Activated CD4-positive, alpha-beta T cell treated with anti-CD3 and anti-CD28 coated beads, Interleukin-2, amount 10 ng/mL, durations not matched to agents 24 days and 14 days (primary cell): ENCODE measurements at regions not wholly inside any gene's neighbourhood (a gene's known extent, or its start where the extent isn't known, plus 50 kb on each side); places are given as distances from the start of the nearest gene placed in this dataset.

Experiments used
- DNase-seq: peaks from one replicate; pipeline ENCODE4 v3.0.0; 2022
- H3K27ac Mint-ChIP-seq: one replicate; pipeline ENCODE4 v1.8.0; 2022; ENCODE audit warnings: mild to moderate bottlenecking, mixed read lengths
- H3K27me3 Mint-ChIP-seq: one replicate; pipeline ENCODE4 v1.8.0; 2022; ENCODE audit warnings: mixed read lengths
- H3K36me3 Mint-ChIP-seq: one replicate; pipeline ENCODE4 v1.8.0; 2022; ENCODE audit warnings: low read depth, mild to moderate bottlenecking, mixed read lengths
- H3K4me1 Mint-ChIP-seq: one replicate; pipeline ENCODE4 v1.8.0; 2021; ENCODE audit warnings: mixed read lengths
- H3K4me3 Mint-ChIP-seq: one replicate; pipeline ENCODE4 v1.8.0; 2022; ENCODE audit warnings: mild to moderate bottlenecking, moderate library complexity, mixed read lengths
- H3K9me3 Mint-ChIP-seq: one replicate; pipeline ENCODE4 v1.8.0; 2021; ENCODE audit warnings: mixed read lengths
- intact Hi-C: fragments of 100-400 bp; cut with micrococcal nuclease; formaldehyde crosslinking; loops from one replicate; pipeline ENCODE4 v1.15.1; 2023

- intact Hi-C loops = no loop called here
- Mint-ChIP-seq H3K36me3 (no peaks in the 10 kb centered on the region), H3K9me3 (no peaks in the 10 kb centered on the region), H3K4me3 (no peak overlapping the region), H3K27me3 (peaks cover 12% of the 10 kb centered on the region), H3K27ac (no peak overlapping the region), H3K4me1 (no peaks in the 10 kb centered on the region)
- no peak for DNase-seq
Observed at GRCh38 chr1:199867601-199868000, 159.9 kb upstream of the NR5A2 start.

- no peaks in the 10 kb centered on the region for H3K36me3 Mint-ChIP-seq
- H3K4me1 Mint-ChIP-seq = no peaks in the 10 kb centered on the region
- H3K27ac Mint-ChIP-seq = no peak overlapping the region
- H3K9me3 Mint-ChIP-seq = no peaks in the 10 kb centered on the region
- intact Hi-C loops = no loop called here
- H3K27me3 Mint-ChIP-seq = peaks cover 14% of the 10 kb centered on the region
- no peak for DNase-seq
- H3K4me3 Mint-ChIP-seq = no peak overlapping the region
Observed at GRCh38 chr1:199868777-199869176, 158.7 kb upstream of the NR5A2 start.

GRCh38 chr1:199875337-199875736, 152.2 kb upstream of the NR5A2 start:
- DNase-seq = no peak
- no peak overlapping the region for H3K27ac Mint-ChIP-seq
- no peak overlapping the region for H3K4me3 Mint-ChIP-seq
- H3K4me1 Mint-ChIP-seq = no peaks in the 10 kb centered on the region
- peaks cover 3% of the 10 kb centered on the region for H3K27me3 Mint-ChIP-seq
- H3K9me3 Mint-ChIP-seq = no peaks in the 10 kb centered on the region
- no peaks in the 10 kb centered on the region for H3K36me3 Mint-ChIP-seq
- intact Hi-C loops = no loop called here

DNA sequence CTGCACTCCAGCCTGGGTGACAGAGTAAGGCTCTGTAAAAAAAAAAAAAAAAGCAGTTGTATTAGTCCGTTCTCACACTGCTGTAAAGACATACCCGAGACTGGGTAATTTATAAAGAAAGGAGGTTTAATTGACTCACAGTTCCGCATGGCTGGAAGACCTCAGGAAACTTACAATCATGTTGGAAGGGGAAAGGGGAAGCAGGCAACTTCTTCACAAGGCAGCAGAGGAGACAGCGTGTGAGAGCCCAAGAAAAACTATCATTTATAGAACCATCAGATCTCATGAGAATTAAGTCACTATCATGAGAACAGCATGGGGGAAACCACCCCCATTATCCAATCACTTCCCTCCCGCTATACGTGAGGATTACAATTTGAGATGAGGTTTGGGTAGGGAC, 151.7 kb upstream of the NR5A2 start:
- no peaks in the 10 kb centered on the region for H3K36me3 Mint-ChIP-seq
- DNase-seq = no peak
- no peak overlapping the region for H3K4me3 Mint-ChIP-seq
- intact Hi-C loops = no loop called here
- no peaks in the 10 kb centered on the region for H3K4me1 Mint-ChIP-seq
- H3K27me3 Mint-ChIP-seq = peaks cover 3% of the 10 kb centered on the region
- no peaks in the 10 kb centered on the region for H3K9me3 Mint-ChIP-seq
- no peak overlapping the region for H3K27ac Mint-ChIP-seq

- H3K27ac Mint-ChIP-seq = no peak overlapping the region
- peaks cover 3% of the 10 kb centered on the region for H3K9me3 Mint-ChIP-seq
- intact Hi-C loops = no loop called here
- no peaks in the 10 kb centered on the region for H3K36me3 Mint-ChIP-seq
- DNase-seq = no peak
- H3K27me3 Mint-ChIP-seq = peaks cover 3% of the 10 kb centered on the region
- H3K4me1 Mint-ChIP-seq = no peaks in the 10 kb centered on the region
- H3K4me3 Mint-ChIP-seq = no peak overlapping the region
Observed at GRCh38 chr1:199877526-199878384, 149.8 kb upstream of the NR5A2 start.

DNA sequence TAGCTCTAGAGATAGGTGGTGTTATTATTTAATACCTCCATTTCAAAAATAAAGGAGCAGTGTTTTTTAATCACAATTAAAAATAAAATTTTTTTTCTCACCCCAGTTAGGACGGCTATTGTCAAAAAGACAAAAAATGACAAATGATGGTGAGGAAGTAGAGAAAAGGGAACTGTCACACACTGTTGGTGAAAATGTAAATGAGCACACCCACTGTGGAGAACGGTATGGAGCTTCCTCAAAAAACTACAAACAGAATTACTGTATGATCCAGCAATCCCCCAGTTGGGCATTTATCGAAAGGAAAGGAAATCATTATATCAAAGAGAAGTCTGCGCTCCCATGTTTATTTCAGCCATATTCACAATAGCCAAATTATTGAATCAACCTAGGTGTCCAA, 148.7 kb upstream of the NR5A2 start:
- H3K4me3 Mint-ChIP-seq = no peak overlapping the region
- intact Hi-C loops = no loop called here

GRCh38 chr1:199898654-199899053, 128.9 kb upstream of the NR5A2 start:
- no peaks in the 10 kb centered on the region for H3K27me3 Mint-ChIP-seq

More for the DNA sequence above, 148.7 kb upstream of the NR5A2 start:
- Mint-ChIP-seq H3K27me3 (peaks cover 2% of the 10 kb centered on the region), H3K4me1 (no peaks in the 10 kb centered on the region), H3K9me3 (peaks cover 3% of the 10 kb centered on the region), H3K27ac (no peak overlapping the region), H3K36me3 (no peaks in the 10 kb centered on the region)
- no peak for DNase-seq

DNA sequence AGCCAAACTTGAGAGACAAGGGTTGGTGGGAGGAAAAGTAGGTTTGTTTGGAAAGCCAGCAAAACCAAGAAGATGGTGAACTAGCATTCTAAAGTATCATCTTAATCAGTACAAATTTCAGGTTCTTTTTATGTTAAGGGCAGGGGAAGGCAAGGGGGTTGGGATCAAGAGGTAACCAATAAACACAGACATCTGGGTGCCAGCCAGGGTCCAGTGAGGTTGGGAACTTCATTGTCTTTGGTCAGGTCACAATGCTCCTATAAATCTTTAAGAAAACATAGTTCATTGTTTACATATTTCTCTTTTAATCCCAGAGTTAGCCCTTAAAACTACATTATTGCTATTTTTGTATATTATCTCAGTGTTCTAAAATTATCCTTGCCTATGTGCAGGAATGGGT, 126.2 kb upstream of the NR5A2 start:
- H3K9me3 Mint-ChIP-seq = no peaks in the 10 kb centered on the region
- intact Hi-C loops = no loop called here
- no peak for DNase-seq
- H3K36me3 Mint-ChIP-seq = no peaks in the 10 kb centered on the region
- no peak overlapping the region for H3K27ac Mint-ChIP-seq
- H3K27me3 Mint-ChIP-seq = no peaks in the 10 kb centered on the region
- no peak overlapping the region for H3K4me3 Mint-ChIP-seq
- H3K4me1 Mint-ChIP-seq = no peaks in the 10 kb centered on the region

More at GRCh38 chr1:199898654-199899053, 128.9 kb upstream of the NR5A2 start:
- Mint-ChIP-seq H3K36me3 (no peaks in the 10 kb centered on the region), H3K4me3 (no peak overlapping the region), H3K27ac (no peak overlapping the region), H3K4me1 (no peaks in the 10 kb centered on the region), H3K9me3 (no peaks in the 10 kb centered on the region)
- no peak for DNase-seq
- intact Hi-C loops = no loop called here

GRCh38 chr1:199907361-199907760, 120.1 kb upstream of the NR5A2 start:
- no peak for DNase-seq
- H3K36me3 Mint-ChIP-seq = no peaks in the 10 kb centered on the region
- no peaks in the 10 kb centered on the region for H3K4me1 Mint-ChIP-seq
- no peaks in the 10 kb centered on the region for H3K9me3 Mint-ChIP-seq
- H3K27me3 Mint-ChIP-seq = no peaks in the 10 kb centered on the region
- no peak overlapping the region for H3K27ac Mint-ChIP-seq
- no peak overlapping the region for H3K4me3 Mint-ChIP-seq
- intact Hi-C loops = no loop called here

DNA sequence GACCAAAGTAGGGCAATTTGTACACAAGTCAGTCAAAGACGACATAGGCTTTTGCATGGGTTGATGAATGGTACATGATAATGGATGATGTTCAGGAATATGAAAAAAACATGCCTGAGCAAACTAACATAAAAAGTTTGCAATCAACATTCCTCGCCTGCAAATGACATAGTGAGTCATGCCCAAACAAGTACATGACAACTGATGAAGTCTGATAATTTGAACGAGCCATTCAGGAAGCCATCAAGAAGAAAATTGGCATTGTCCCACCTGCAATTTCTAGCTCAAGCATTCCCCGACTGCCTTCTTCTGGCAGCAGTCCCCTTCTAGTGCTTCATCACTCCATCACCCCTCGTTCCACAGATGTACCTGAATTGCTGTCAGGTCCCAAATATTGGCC, 118.4 kb upstream of the NR5A2 start:
- Mint-ChIP-seq H3K27ac (no peak overlapping the region), H3K27me3 (peaks cover 2% of the 10 kb centered on the region), H3K4me1 (no peaks in the 10 kb centered on the region), H3K4me3 (no peak overlapping the region), H3K36me3 (no peaks in the 10 kb centered on the region), H3K9me3 (no peaks in the 10 kb centered on the region)
- intact Hi-C loops = no loop called here
- no peak for DNase-seq

GRCh38 chr1:199913318-199913717, 114.2 kb upstream of the NR5A2 start:
- H3K4me1 Mint-ChIP-seq = no peaks in the 10 kb centered on the region
- H3K9me3 Mint-ChIP-seq = no peaks in the 10 kb centered on the region
- H3K36me3 Mint-ChIP-seq = no peaks in the 10 kb centered on the region
- peaks cover 14% of the 10 kb centered on the region for H3K27me3 Mint-ChIP-seq
- H3K4me3 Mint-ChIP-seq = no peak overlapping the region
- DNase-seq = no peak
- H3K27ac Mint-ChIP-seq = no peak overlapping the region
- intact Hi-C loops = no loop called here

- H3K27me3 Mint-ChIP-seq = peaks cover 18% of the 10 kb centered on the region
- H3K9me3 Mint-ChIP-seq = no peaks in the 10 kb centered on the region
- DNase-seq = no peak
- no peak overlapping the region for H3K4me3 Mint-ChIP-seq
- intact Hi-C loops = no loop called here
- H3K4me1 Mint-ChIP-seq = no peaks in the 10 kb centered on the region
- no peak overlapping the region for H3K27ac Mint-ChIP-seq
- no peaks in the 10 kb centered on the region for H3K36me3 Mint-ChIP-seq
Observed at GRCh38 chr1:199914546-199914945, 113.0 kb upstream of the NR5A2 start.

- Mint-ChIP-seq H3K4me1 (no peaks in the 10 kb centered on the region), H3K27me3 (peaks cover 29% of the 10 kb centered on the region), H3K4me3 (no peak overlapping the region), H3K9me3 (no peaks in the 10 kb centered on the region), H3K27ac (no peak overlapping the region), H3K36me3 (no peaks in the 10 kb centered on the region)
- DNase-seq = no peak
- intact Hi-C loops = no loop called here
Observed at GRCh38 chr1:199918196-199918769, 109.2 kb upstream of the NR5A2 start.

GRCh38 chr1:199920635-199921034, 106.9 kb upstream of the NR5A2 start:
- intact Hi-C loops = no loop called here

More at GRCh38 chr1:199920635-199921034, 106.9 kb upstream of the NR5A2 start:
- H3K4me3 Mint-ChIP-seq = no peak overlapping the region
- H3K27ac Mint-ChIP-seq = no peak overlapping the region
- no peaks in the 10 kb centered on the region for H3K9me3 Mint-ChIP-seq
- H3K36me3 Mint-ChIP-seq = no peaks in the 10 kb centered on the region
- peaks cover 36% of the 10 kb centered on the region for H3K27me3 Mint-ChIP-seq
- no peak for DNase-seq
- no peaks in the 10 kb centered on the region for H3K4me1 Mint-ChIP-seq
